H9 (cell line): ENCODE measurements at regions not wholly inside any gene's neighbourhood (a gene's known extent, or its start where the extent isn't known, plus 50 kb on each side); places are given as distances from the start of the nearest gene placed in this dataset.

Source experiments
- DNase-seq: peaks from one replicate; pipeline ENCODE4 v3.0.0-alpha.2; 2017
- H2AFZ ChIP-seq: one replicate; pipeline ENCODE4 v1.6.1; 2013; ENCODE audit warnings: mild to moderate bottlenecking, low read length, control low read depth, moderate library complexity
- H2AK5ac ChIP-seq: 2 replicates; pipeline ENCODE4 v1.6.1; 2013; ENCODE audit warnings: low read length, control low read depth, mixed read lengths; ENCODE audit not compliant: insufficient read length
- H2BK120ac ChIP-seq: one replicate; pipeline ENCODE4 v1.6.1; 2013; ENCODE audit warnings: low read depth, mild to moderate bottlenecking, low read length, control low read depth, inconsistent platforms; ENCODE audit not compliant: poor library complexity, severe bottlenecking
- H2BK12ac ChIP-seq: 2 replicates; pipeline ENCODE4 v1.6.1; 2013; ENCODE audit warnings: low read length, control low read depth, mixed read lengths, low read depth; ENCODE audit not compliant: insufficient read length
- H2BK15ac ChIP-seq: 2 replicates; pipeline ENCODE4 v1.6.1; 2013; ENCODE audit warnings: low read depth, low read length, control low read depth
- H2BK20ac ChIP-seq: one replicate; pipeline ENCODE4 v1.6.1; 2013; ENCODE audit warnings: low read depth, mild to moderate bottlenecking, low read length, control low read depth, inconsistent platforms; ENCODE audit not compliant: poor library complexity, severe bottlenecking
- H2BK5ac ChIP-seq: 2 replicates; pipeline ENCODE4 v1.6.1; 2013; ENCODE audit warnings: low read length, control low read depth, mixed read lengths; ENCODE audit not compliant: insufficient read length
- H3K14ac ChIP-seq: 2 replicates; pipeline ENCODE4 v1.6.1; 2013; ENCODE audit warnings: low read length, control low read depth; ENCODE audit not compliant: insufficient read depth
- H3K18ac ChIP-seq: 2 replicates; pipeline ENCODE4 v1.6.1; 2013; ENCODE audit warnings: low read depth, mild to moderate bottlenecking, mixed read lengths, low read length, control low read depth; ENCODE audit not compliant: insufficient read length
- H3K23ac ChIP-seq: 2 replicates; pipeline ENCODE4 v1.6.1; 2013; ENCODE audit warnings: low read length, control low read depth, mixed read lengths, low read depth; ENCODE audit not compliant: insufficient read length
- H3K23me2 ChIP-seq: 2 replicates; pipeline ENCODE4 v1.6.1; 2013; ENCODE audit warnings: low read depth, mild to moderate bottlenecking, mixed read lengths, low read length, control low read depth; ENCODE audit not compliant: insufficient read length, poor library complexity, severe bottlenecking
- H3K27ac ChIP-seq: 2 replicates; pipeline ENCODE4 v1.5.1; 2013; ENCODE audit warnings: low read length, control low read depth, mixed read lengths, low read depth; ENCODE audit not compliant: insufficient read length
- H3K27me3 ChIP-seq: 2 replicates; pipeline ENCODE4 v1.6.1; 2013; ENCODE audit warnings: low read length, control low read depth, inconsistent platforms; ENCODE audit not compliant: insufficient read depth
- H3K4ac ChIP-seq: 2 replicates; pipeline ENCODE4 v1.6.1; 2013; ENCODE audit warnings: low read depth, mild to moderate bottlenecking, control low read depth, inconsistent platforms, low read length, moderate library complexity
- H3K4me1 ChIP-seq: 2 replicates; pipeline ENCODE4 v1.6.1; 2013; ENCODE audit warnings: low read length, control low read depth, inconsistent platforms; ENCODE audit not compliant: insufficient read depth
- H3K4me2 ChIP-seq: 2 replicates; pipeline ENCODE4 v1.6.1; 2013; ENCODE audit warnings: low read length, control low read depth, mixed read lengths; ENCODE audit not compliant: insufficient read length, insufficient read depth
- H3K56ac ChIP-seq: 2 replicates; pipeline ENCODE4 v1.6.1; 2013; ENCODE audit warnings: low read depth, mild to moderate bottlenecking, mixed read lengths, low read length, control low read depth; ENCODE audit not compliant: insufficient read length
- H3K79me1 ChIP-seq: 2 replicates; pipeline ENCODE4 v1.6.1; 2013; ENCODE audit warnings: low read depth, mild to moderate bottlenecking, moderate library complexity, low read length, control low read depth, inconsistent platforms; ENCODE audit not compliant: insufficient read depth, poor library complexity, severe bottlenecking
- H3K79me2 ChIP-seq: 2 replicates; pipeline ENCODE4 v1.6.1; 2013; ENCODE audit warnings: low read length, control low read depth, inconsistent platforms; ENCODE audit not compliant: insufficient read depth
- H3K9ac ChIP-seq: 2 replicates; pipeline ENCODE4 v1.6.1; 2013; ENCODE audit warnings: low read length, control low read depth, mixed read lengths; ENCODE audit not compliant: insufficient read length; ENCODE audit errors: extremely low read depth
- H3K9me3 ChIP-seq: one replicate; pipeline ENCODE4 v1.6.1; 2013; ENCODE audit warnings: low read depth, low read length, inconsistent platforms; ENCODE audit not compliant: control insufficient read depth
- H3T11ph ChIP-seq: one replicate; pipeline ENCODE4 v1.6.1; 2013; ENCODE audit warnings: mild to moderate bottlenecking, low read length, control low read depth, inconsistent platforms
- H4K20me1 ChIP-seq: one replicate; pipeline ENCODE4 v1.6.1; 2013; ENCODE audit not compliant: control insufficient read depth, insufficient read length, insufficient read depth
- H4K5ac ChIP-seq: 2 replicates; pipeline ENCODE4 v1.6.1; 2013; ENCODE audit warnings: low read depth, mild to moderate bottlenecking, mixed read lengths, low read length, control low read depth; ENCODE audit not compliant: insufficient read length
- H4K8ac ChIP-seq: replicated peaks from 2 replicates; pipeline ENCODE4 v1.6.1; 2013; ENCODE audit warnings: low read length, control low read depth, mixed read lengths, low read depth; ENCODE audit not compliant: insufficient read length
- H4K91ac ChIP-seq: 2 replicates; pipeline ENCODE4 v1.6.1; 2013; ENCODE audit warnings: low read depth, mild to moderate bottlenecking, moderate library complexity, mixed read lengths, low read length, control low read depth; ENCODE audit not compliant: insufficient read length
- H3K27ac Mint-ChIP-seq, 3 experiments: 2 replicates in 2 of 3; 3 replicates in 1 of 3; pipeline ENCODE4 v1.8.0; 2020 to 2021; ENCODE audit warnings: mixed read lengths in 3 of 3, mild to moderate bottlenecking in 1 of 3, moderate library complexity in 1 of 3
- H3K27me3 Mint-ChIP-seq: 2 replicates; pipeline ENCODE4 v1.8.0; 2021; ENCODE audit warnings: low read depth, mild to moderate bottlenecking, moderate library complexity, mixed read lengths
- H3K36me3 Mint-ChIP-seq, 3 experiments: 2 replicates in 2 of 3; 3 replicates in 1 of 3; pipeline ENCODE4 v1.8.0; 2020 to 2021; ENCODE audit warnings: low read depth in 3 of 3, mixed read lengths in 3 of 3; ENCODE audit not compliant: insufficient read depth in 1 of 3
- H3K4me1 Mint-ChIP-seq, 2 experiments: 2 replicates each; pipeline ENCODE4 v1.8.0; 2020; ENCODE audit warnings: mixed read lengths in 2 of 2
- H3K4me3 Mint-ChIP-seq, 2 experiments: 2 replicates in 1 of 2; 3 replicates in 1 of 2; pipeline ENCODE4 v1.8.0; 2020 to 2021; ENCODE audit warnings: mild to moderate bottlenecking in 2 of 2, mixed read lengths in 2 of 2, moderate library complexity in 1 of 2
- H3K9me3 Mint-ChIP-seq, 2 experiments: 2 replicates in 1 of 2; 3 replicates in 1 of 2; pipeline ENCODE4 v1.8.0; 2020; ENCODE audit warnings: mild to moderate bottlenecking in 2 of 2, mixed read lengths in 2 of 2, moderate library complexity in 1 of 2
- WGBS: extraction: QIAGEN DNeasy Blood & Tissue Kit; methylation state at CpG from one replicate; pipeline ENCODE4 v1.1.7; 2013; ENCODE audit warnings: missing lambda C conversion rate, low lambda C conversion rate, mixed read lengths; ENCODE audit not compliant: insufficient read length; ENCODE audit errors: extremely low coverage; 5-methylcytosine and 5-hydroxymethylcytosine counted together
- TF ChIP-seq, protein P1 (sequence below): fragments of 200-600 bp; sonication (generic); conservative IDR thresholded peaks from 3 replicates; pipeline ENCODE4 v1.8.0; 2021; ENCODE audit warnings: antibody characterized with exemption, mild to moderate bottlenecking

DNA sequence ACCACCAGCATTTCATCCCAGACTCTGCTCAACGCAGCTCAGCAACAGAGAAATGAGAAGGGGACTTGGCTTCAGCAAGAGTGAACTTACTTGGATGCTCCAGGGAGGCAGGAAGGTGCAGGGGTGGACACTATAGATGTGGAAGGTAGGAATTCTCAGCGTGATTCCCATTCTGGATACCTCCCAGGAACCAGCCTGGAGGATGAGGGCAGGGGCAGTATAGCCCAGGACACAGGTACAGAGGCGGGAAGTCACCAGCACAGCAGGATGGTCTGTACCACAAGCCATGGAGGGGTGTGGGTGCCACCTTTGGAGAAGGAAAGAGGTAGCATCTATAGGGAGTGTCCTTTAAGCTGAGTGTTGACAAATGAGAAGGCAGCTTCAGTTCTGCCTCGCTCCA is 1275.2 kb downstream of the TBC1D22A start:
- no peak overlapping the region for H3K18ac ChIP-seq
- Mint-ChIP-seq H3K27me3 (no peaks in the 10 kb centered on the region), H3K4me3 (no peak overlapping the region), H3K36me3 (no peaks in the 10 kb centered on the region; a peak in 1 of 7 replicates), H3K9me3 (no peaks in the 10 kb centered on the region; a peak in 2 of 5 replicates), H3K4me1 (peaks cover 4 to 11% of the 10 kb centered on the region in 2 experiments; a peak in 3 of 4 replicates), H3K27ac (no peak overlapping the region)
- no peak overlapping the region for H4K5ac ChIP-seq
- H3K56ac ChIP-seq: no peak overlapping the region
- H3K4me2 ChIP-seq: no peak overlapping the region
- no peak overlapping the region for H4K91ac ChIP-seq
- no peaks in the 10 kb centered on the region for H3K27me3 ChIP-seq
- no peak overlapping the region for H2BK120ac ChIP-seq
- H3T11ph ChIP-seq: no peak overlapping the region
- H3K23ac ChIP-seq: no peak overlapping the region
- H3K4me1 ChIP-seq: no peaks in the 10 kb centered on the region
- no CpG with 5 or more reads among the region's 4 CpGs for WGBS
- H3K4ac ChIP-seq: no peak overlapping the region
- H2BK20ac ChIP-seq: no peak overlapping the region
- H2BK12ac ChIP-seq: no peak overlapping the region
- no peak overlapping the region for H2BK5ac ChIP-seq
- no peaks in the 10 kb centered on the region for H3K23me2 ChIP-seq
- no peak for DNase-seq
- H3K27ac ChIP-seq: no peak overlapping the region
- TF ChIP-seq, protein P1, sequence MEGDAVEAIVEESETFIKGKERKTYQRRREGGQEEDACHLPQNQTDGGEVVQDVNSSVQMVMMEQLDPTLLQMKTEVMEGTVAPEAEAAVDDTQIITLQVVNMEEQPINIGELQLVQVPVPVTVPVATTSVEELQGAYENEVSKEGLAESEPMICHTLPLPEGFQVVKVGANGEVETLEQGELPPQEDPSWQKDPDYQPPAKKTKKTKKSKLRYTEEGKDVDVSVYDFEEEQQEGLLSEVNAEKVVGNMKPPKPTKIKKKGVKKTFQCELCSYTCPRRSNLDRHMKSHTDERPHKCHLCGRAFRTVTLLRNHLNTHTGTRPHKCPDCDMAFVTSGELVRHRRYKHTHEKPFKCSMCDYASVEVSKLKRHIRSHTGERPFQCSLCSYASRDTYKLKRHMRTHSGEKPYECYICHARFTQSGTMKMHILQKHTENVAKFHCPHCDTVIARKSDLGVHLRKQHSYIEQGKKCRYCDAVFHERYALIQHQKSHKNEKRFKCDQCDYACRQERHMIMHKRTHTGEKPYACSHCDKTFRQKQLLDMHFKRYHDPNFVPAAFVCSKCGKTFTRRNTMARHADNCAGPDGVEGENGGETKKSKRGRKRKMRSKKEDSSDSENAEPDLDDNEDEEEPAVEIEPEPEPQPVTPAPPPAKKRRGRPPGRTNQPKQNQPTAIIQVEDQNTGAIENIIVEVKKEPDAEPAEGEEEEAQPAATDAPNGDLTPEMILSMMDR: no peak
- H3K79me2 ChIP-seq: no peaks in the 10 kb centered on the region
- H3K79me1 ChIP-seq: no peaks in the 10 kb centered on the region
- no peak overlapping the region for H4K8ac ChIP-seq
- no peaks in the 10 kb centered on the region for H3K9me3 ChIP-seq
- H2AFZ ChIP-seq: no peak overlapping the region
- no peak overlapping the region for H2BK15ac ChIP-seq
- no peak overlapping the region for H3K9ac ChIP-seq
- no peaks in the 10 kb centered on the region for H4K20me1 ChIP-seq
- H3K14ac ChIP-seq: no peak overlapping the region
- H2AK5ac ChIP-seq: no peak overlapping the region
